Adrenal gland (tissue), 9 donors: ENCODE measurements at regions not wholly inside any gene's neighbourhood (a gene's known extent, or its start where the extent isn't known, plus 50 kb on each side); places are given as distances from the start of the nearest gene placed in this dataset.

Source experiments
- DNase-seq, 7 donors: peaks; one replicate each; pipeline ENCODE4 v3.0.0-alpha.2; 2019 to 2020
- H3K27ac ChIP-seq, 5 donors: fragments of 200-600 bp; sonication (generic) in 4 of 5; 1 replicate in 3 of 5; 2 replicates in 2 of 5; pipeline versions ENCODE4 v1.5.1 to v1.8.0; 2016 to 2020; ENCODE audit warnings: mild to moderate bottlenecking in 1 of 5
- H3K27me3 ChIP-seq: fragments of 200-600 bp; 2 replicates; pipeline ENCODE4 v1.8.0; 2021
- H3K36me3 ChIP-seq, 2 donors: fragments of 200-600 bp; replicated peaks in 1 of 2; 1 replicate in 1 of 2; 2 replicates in 1 of 2; pipeline versions ENCODE4 v1.5.1 to v1.8.0; 2018 to 2022
- H3K4me1 ChIP-seq, 2 donors: fragments of 200-600 bp; replicated peaks in 1 of 2; 1 replicate in 1 of 2; 2 replicates in 1 of 2; pipeline versions ENCODE4 v1.5.1 to v1.8.0; 2018 to 2021
- H3K4me3 ChIP-seq, 4 donors: fragments of 200-600 bp; sonication (generic) in 3 of 4; one replicate each; pipeline ENCODE4 v1.5.1; 2016 to 2018
- H3K9me3 ChIP-seq, 3 donors: fragments of 200-600 bp; sonication (generic) in 1 of 3; replicated peaks in 1 of 3; 1 replicate in 2 of 3; 2 replicates in 1 of 3; pipeline versions ENCODE4 v1.5.1 to v1.8.0; 2016 to 2021
- POLR2A ChIP-seq, 2 donors: fragments of 450-650 bp; IDR thresholded peaks; one replicate each; pipeline ENCODE4 v1.6.1; 2017; ENCODE audit warnings: antibody characterized with exemption in 2 of 2, mild to moderate bottlenecking in 2 of 2, moderate library complexity in 1 of 2
- WGBS, 4 donors: extraction: QIAGEN DNeasy Blood & Tissue Kit in 2 of 4; methylation state at CpG; one replicate each; pipeline versions ENCODE4 v1.1.5 to v1.1.7; 2013 to 2017; 5-methylcytosine and 5-hydroxymethylcytosine counted together
- intact Hi-C, 2 donors: fragments of 100-400 bp; cut with DNase I; formaldehyde crosslinking; loops; one replicate each; pipeline versions ENCODE4 v1.14.1 to v1.15.0; 2022 to 2023
- TF ChIP-seq, protein P1 (sequence below), 6 experiments: fragments of 450-650 bp in 4 of 6; fragments of 200-600 bp in 2 of 6; sonication (generic) in 1 of 6; IDR thresholded peaks; 1 replicate in 5 of 6; 2 replicates in 1 of 6; pipeline versions ENCODE4 v1.5.1 to v1.8.0; 2016 to 2021; ENCODE audit warnings: antibody characterized with exemption in 6 of 6, mild to moderate bottlenecking in 2 of 6, moderate library complexity in 1 of 6
- donor health status: healthy with polysubstance abuse.
- donor health status: Bipolar disorder and iron deficiency.
- donor health status: DM: yes; HTN: yes; CAD: no.
- donor health status: DM: no; HTN: no; CAD: no.
- donor health status: DM: no; HTN: no; CAD: no.

GRCh38 chr9:99447951-99448350 is 225.9 kb downstream of the SEC61B start:
- Histone ChIP-seq H3K4me3 (no peak overlapping the region), H3K9me3 (no peaks in the 10 kb centered on the region), H3K27me3 (no peaks in the 10 kb centered on the region), H3K4me1 (no peaks in the 10 kb centered on the region), H3K36me3 (no peaks in the 10 kb centered on the region), H3K27ac (no peak overlapping the region)
- intact Hi-C loops, result no loop called here
- DNase-seq, result no peak
- TF ChIP-seq, protein P1, sequence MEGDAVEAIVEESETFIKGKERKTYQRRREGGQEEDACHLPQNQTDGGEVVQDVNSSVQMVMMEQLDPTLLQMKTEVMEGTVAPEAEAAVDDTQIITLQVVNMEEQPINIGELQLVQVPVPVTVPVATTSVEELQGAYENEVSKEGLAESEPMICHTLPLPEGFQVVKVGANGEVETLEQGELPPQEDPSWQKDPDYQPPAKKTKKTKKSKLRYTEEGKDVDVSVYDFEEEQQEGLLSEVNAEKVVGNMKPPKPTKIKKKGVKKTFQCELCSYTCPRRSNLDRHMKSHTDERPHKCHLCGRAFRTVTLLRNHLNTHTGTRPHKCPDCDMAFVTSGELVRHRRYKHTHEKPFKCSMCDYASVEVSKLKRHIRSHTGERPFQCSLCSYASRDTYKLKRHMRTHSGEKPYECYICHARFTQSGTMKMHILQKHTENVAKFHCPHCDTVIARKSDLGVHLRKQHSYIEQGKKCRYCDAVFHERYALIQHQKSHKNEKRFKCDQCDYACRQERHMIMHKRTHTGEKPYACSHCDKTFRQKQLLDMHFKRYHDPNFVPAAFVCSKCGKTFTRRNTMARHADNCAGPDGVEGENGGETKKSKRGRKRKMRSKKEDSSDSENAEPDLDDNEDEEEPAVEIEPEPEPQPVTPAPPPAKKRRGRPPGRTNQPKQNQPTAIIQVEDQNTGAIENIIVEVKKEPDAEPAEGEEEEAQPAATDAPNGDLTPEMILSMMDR (IDR thresholded peaks at IDR 0.05), result no peak
- TF ChIP-seq POLR2A (IDR thresholded peaks at IDR 0.05), result no peak

DNA sequence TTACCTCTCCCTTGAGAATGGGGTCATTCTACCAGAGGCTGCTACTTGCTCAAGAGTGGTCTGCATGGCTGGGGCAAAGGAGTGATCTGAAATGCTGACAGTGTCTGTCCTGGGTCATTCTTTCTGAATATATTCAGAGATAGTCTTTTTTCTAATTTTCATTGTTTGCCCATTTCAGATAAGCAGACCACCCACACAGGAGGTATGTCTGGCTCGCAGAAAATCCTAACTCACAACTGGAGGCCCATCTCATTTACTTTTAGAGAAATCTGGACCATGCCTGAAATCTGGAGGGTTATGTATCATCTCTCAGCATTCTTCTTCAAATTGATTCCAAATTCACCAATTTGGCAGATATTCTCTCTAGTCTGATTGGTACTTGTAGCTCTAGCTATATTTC is 227.6 kb downstream of the SEC61B start:
- DNase-seq, result no peak
- no peak overlapping the region for H3K27ac ChIP-seq
- H3K4me1 ChIP-seq, result no peaks in the 10 kb centered on the region
- no peaks in the 10 kb centered on the region for H3K9me3 ChIP-seq
- intact Hi-C loops, result no loop called here
- WGBS, 4 donors, result 76 to 96% (median 90%) methylated on average over 1 of the region's 1 CpG
- no peak overlapping the region for H3K4me3 ChIP-seq
- H3K36me3 ChIP-seq, result no peaks in the 10 kb centered on the region
- H3K27me3 ChIP-seq, result no peaks in the 10 kb centered on the region
- TF ChIP-seq, protein P1 (IDR thresholded peaks at IDR 0.05), result no peak
- no peak for TF ChIP-seq POLR2A (IDR thresholded peaks at IDR 0.05)

DNA sequence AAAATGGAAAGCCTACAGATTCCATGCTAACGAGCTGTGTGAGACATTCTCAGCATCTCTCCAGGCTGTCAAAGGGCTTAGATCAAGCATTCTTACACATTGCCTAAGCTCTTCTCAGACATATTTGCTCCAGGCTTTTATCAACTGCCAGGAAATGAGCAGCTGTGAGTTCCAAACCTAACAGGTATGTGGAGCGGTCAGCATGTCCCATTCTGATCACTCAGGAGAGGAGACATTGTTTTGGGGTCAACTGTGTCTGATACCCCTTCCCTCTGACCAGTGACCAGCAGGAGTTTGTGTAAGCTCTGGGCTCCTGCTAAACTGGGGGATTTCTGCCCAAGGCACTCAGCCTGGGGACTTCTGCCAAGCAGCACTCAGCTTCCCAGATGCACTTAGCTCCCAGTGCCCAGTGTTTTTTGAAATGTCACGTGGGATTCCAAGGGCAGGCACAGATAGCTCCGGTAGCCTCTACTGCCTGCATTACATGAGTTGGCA is 229.1 kb downstream of the SEC61B start:
- no peak overlapping the region for H3K27ac ChIP-seq
- intact Hi-C loops, result no loop called here
- TF ChIP-seq POLR2A (IDR thresholded peaks at IDR 0.05), result no peak
- TF ChIP-seq, protein P1 (IDR thresholded peaks at IDR 0.05), result no peak
- H3K36me3 ChIP-seq, result no peaks in the 10 kb centered on the region
- H3K4me3 ChIP-seq, result no peak overlapping the region
- no peaks in the 10 kb centered on the region for H3K9me3 ChIP-seq
- peak; percentile 50 to 80 (median 74) for DNase-seq
- no peaks in the 10 kb centered on the region for H3K4me1 ChIP-seq
- 50 to 69% (median 57%) methylated on average over 3 to 4 of the region's 4 CpGs for WGBS, 4 donors
- H3K27me3 ChIP-seq, result no peaks in the 10 kb centered on the region

DNA sequence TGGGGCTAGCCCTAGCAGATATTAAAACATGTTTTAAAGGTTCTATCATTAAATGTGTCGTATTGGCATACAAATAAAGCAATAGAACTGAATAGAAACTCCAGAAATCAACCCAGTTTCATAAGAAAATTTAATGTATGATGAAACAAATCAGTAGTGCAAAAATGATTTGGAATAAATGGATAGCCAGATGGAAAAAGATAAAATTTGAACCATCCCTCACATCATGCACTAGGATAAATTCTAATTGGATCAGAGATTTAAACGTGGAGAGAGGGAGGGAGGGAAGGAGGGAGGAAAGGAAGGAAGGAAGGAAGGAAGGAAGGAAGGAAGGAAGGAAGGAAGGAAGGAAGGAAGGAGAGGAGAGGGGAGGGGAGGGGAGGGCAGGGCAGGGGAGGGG is 235.3 kb downstream of the SEC61B start:
- Histone ChIP-seq H3K36me3 (no peaks in the 10 kb centered on the region), H3K27me3 (no peaks in the 10 kb centered on the region), H3K9me3 (no peaks in the 10 kb centered on the region), H3K4me3 (no peak overlapping the region), H3K27ac (no peak overlapping the region), H3K4me1 (no peaks in the 10 kb centered on the region)
- TF ChIP-seq, protein P1 (IDR thresholded peaks at IDR 0.05), result no peak
- TF ChIP-seq POLR2A (IDR thresholded peaks at IDR 0.05), result no peak
- intact Hi-C loops, result no loop called here
- 61 to 69% (median 68%) methylated on average over 2 of the region's 2 CpGs for WGBS, 4 donors
- no peak for DNase-seq
